Suprapubic skin (tissue), 4 donors: ENCODE measurements at regions not wholly inside any gene's neighbourhood (a gene's known extent, or its start where the extent isn't known, plus 50 kb on each side); places are given as distances from the start of the nearest gene placed in this dataset.

Source experiments
- POLR2A ChIP-seq, 2 donors: fragments of 450-650 bp; IDR thresholded peaks; one replicate each; pipeline ENCODE4 v1.6.1; 2017; ENCODE audit warnings: antibody characterized with exemption in 2 of 2, mild to moderate bottlenecking in 2 of 2, moderate library complexity in 2 of 2
- POLR2AphosphoS5 ChIP-seq, 3 donors: sonication (generic); formaldehyde crosslinking; IDR thresholded peaks; one replicate each; pipeline ENCODE4 v1.6.1; 2017; ENCODE audit warnings: antibody characterized with exemption in 3 of 3

GRCh38 chr21:38659936-38660332 lies 145.8 kb upstream of the ETS2 start:
- TF ChIP-seq POLR2A (IDR thresholded peaks at IDR 0.05) (no peak), POLR2AphosphoS5 (IDR thresholded peaks at IDR 0.05) (no peak)
